ENCODE measurements at regions not wholly inside any gene's neighbourhood (a gene's known extent, or its start where the extent isn't known, plus 50 kb on each side); places are given as distances from the start of the nearest gene placed in this dataset.

DNA sequence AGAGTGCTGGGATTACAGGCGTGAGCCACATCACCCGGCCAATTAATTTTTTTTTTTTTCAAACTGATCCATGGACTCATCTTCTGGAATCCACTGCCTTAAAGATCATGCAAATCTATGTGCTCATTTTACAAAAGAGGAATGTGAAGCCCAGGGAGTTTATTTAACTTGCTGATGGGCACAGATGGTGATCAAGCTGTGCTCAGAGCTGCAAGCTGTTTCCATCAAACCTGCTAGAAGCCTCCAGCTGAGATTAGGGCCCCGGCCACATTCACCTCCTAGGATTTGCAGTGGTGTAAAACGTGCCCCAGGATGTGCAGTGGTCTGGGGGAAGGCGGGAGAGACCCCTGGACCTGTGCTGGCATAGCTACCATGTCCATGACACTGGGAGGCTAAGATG lies 56.1 kb upstream of the TUT7 start:
- Mint-ChIP-seq H3K4me3 (no peak overlapping the region), H3K9me3 (peaks cover 10% of the 10 kb centered on the region), H3K36me3 (ENCODE audit: low read depth) (no peaks in the 10 kb centered on the region), H3K27ac (no peak overlapping the region), H3K27me3 (ENCODE audit: low read depth, poor library complexity) (peaks cover 41% of the 10 kb centered on the region), H3K4me1 (peaks cover 18% of the 10 kb centered on the region)
- no peak for DNase-seq
- no peak for TF ChIP-seq CTCF (IDR thresholded peaks at IDR 0.05)

DNA sequence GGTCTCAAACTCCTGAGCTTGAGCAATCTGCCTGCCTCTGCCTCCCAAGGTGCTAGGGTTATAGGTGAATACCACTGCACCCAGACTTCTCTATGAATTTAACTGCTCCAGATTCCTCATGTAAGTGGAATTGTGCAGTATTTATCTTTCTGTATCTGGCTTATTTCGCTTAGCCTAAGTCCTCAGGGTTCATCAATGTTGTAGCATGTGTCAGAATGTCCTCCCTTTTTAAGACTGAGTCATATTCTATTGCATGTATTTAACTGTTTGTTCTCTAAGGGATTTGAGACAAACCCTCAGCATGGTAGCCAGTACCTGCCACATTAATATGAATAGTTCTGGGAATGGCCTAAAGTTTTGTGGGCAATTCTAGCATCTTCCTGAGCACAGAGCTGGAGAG lies 53.9 kb upstream of the TUT7 start:
- Mint-ChIP-seq H3K36me3 (ENCODE audit: low read depth) (no peaks in the 10 kb centered on the region), H3K27ac (no peak overlapping the region), H3K27me3 (ENCODE audit: low read depth, poor library complexity) (peaks cover 41% of the 10 kb centered on the region), H3K4me1 (peaks cover 18% of the 10 kb centered on the region), H3K4me3 (no peak overlapping the region), H3K9me3 (peaks cover 10% of the 10 kb centered on the region)
- DNase-seq = no peak
- TF ChIP-seq CTCF (IDR thresholded peaks at IDR 0.05) = no peak

DNA sequence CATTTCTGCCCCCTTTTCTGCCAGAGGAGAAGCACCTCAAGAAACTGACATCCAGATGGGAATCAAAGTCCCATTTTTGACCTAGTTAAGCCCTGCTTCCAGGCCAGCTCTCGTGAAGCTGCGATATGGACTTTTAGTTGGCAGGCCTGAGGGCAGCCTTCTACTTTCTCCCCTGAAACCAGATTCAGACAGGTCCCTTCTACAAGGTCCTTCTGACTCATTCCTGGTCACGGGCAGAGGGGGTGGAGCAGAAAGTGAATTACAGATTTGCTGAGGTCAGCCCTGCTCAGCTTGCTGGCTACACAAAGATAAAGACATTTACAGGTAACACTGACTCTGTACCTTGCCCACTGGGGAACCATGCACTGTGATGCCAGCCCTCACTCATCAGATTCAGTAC lies 52.8 kb upstream of the TUT7 start:
- no peak overlapping the region for H3K4me3 Mint-ChIP-seq
- peaks cover 41% of the 10 kb centered on the region for H3K27me3 Mint-ChIP-seq (ENCODE audit: low read depth, poor library complexity)
- peaks cover 18% of the 10 kb centered on the region for H3K4me1 Mint-ChIP-seq
- H3K27ac Mint-ChIP-seq = no peak overlapping the region
- H3K36me3 Mint-ChIP-seq (ENCODE audit: low read depth) = no peaks in the 10 kb centered on the region
- no peak for DNase-seq
- peaks cover 4% of the 10 kb centered on the region for H3K9me3 Mint-ChIP-seq
- no peak for TF ChIP-seq CTCF (IDR thresholded peaks at IDR 0.05)

DNA sequence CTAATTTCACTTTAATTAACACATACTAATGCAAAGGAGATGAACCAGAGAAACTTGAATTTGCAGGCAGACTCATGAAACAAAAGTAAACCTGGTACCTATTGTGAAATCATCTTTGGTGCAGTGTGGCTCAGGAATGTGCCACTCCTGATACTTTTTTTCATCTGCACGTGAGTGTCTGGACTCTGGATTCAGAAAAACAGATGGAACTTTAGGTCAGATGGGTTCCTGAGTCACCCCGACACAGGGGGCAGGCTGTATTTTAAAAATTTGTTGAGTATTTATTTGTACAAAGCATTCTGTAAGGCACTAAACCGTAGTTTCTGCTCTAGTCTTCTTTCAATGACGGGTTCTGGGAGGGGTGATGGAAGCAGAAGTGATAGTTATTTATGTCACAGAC lies 52.2 kb upstream of the TUT7 start:
- no peak for TF ChIP-seq CTCF (IDR thresholded peaks at IDR 0.05)
- no peak overlapping the region for H3K27ac Mint-ChIP-seq
- H3K36me3 Mint-ChIP-seq (ENCODE audit: low read depth) = no peaks in the 10 kb centered on the region
- H3K4me1 Mint-ChIP-seq = peaks cover 18% of the 10 kb centered on the region
- DNase-seq = no peak
- H3K9me3 Mint-ChIP-seq = no peaks in the 10 kb centered on the region
- H3K4me3 Mint-ChIP-seq = peak overlapping the region; percentile 8
- peaks cover 41% of the 10 kb centered on the region for H3K27me3 Mint-ChIP-seq (ENCODE audit: low read depth, poor library complexity)

DNA sequence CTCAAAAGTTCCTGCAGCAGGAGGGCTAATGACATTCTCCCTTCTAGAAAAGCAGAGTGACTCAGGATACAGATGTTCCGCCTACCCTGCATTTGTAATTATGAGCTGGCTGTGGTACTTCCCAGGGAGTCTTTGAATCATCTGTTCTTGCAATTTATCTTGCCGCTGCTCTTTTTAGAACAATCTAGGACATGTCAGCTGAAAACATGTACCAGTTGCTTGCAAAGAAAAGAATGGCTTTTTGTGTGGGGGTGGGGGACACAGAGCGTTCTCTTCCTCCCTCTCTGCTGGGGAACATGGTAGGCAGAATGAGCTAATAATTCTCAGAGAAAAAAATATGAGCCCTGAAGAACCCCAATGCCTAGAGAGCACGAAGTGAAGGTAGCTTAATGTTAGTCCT lies 51.7 kb upstream of the TUT7 start:
- H3K27ac Mint-ChIP-seq = no peak overlapping the region
- peaks cover 38% of the 10 kb centered on the region for H3K27me3 Mint-ChIP-seq (ENCODE audit: low read depth, poor library complexity)
- H3K36me3 Mint-ChIP-seq (ENCODE audit: low read depth) = no peaks in the 10 kb centered on the region
- H3K4me1 Mint-ChIP-seq = peaks cover 18% of the 10 kb centered on the region
- no peaks in the 10 kb centered on the region for H3K9me3 Mint-ChIP-seq
- H3K4me3 Mint-ChIP-seq = no peak overlapping the region
- no peak for DNase-seq
- no peak for TF ChIP-seq CTCF (IDR thresholded peaks at IDR 0.05)

GRCh38 chr9:86405086-86405491 lies 50.9 kb upstream of the TUT7 start:
- Mint-ChIP-seq H3K27ac (no peak overlapping the region), H3K4me1 (peaks cover 18% of the 10 kb centered on the region), H3K9me3 (no peaks in the 10 kb centered on the region)

More at GRCh38 chr9:86405086-86405491, 50.9 kb upstream of the TUT7 start:
- no peak overlapping the region for H3K4me3 Mint-ChIP-seq
- DNase-seq = no peak
- no peak for TF ChIP-seq CTCF (IDR thresholded peaks at IDR 0.05)
- H3K27me3 Mint-ChIP-seq (ENCODE audit: low read depth, poor library complexity) = peaks cover 33% of the 10 kb centered on the region
- no peaks in the 10 kb centered on the region for H3K36me3 Mint-ChIP-seq (ENCODE audit: low read depth)

Data from nephron progenitor cell (in vitro differentiated cells).